Inflammatory macrophage (primary cell): ENCODE measurements at regions not wholly inside any gene's neighbourhood (a gene's known extent, or its start where the extent isn't known, plus 50 kb on each side); places are given as distances from the start of the nearest gene placed in this dataset.
"Not testable (repeated sequence)": the region's sequence is repeated elsewhere in the genome, so short reads cannot be mapped to it uniquely, and the experiment has no call there.

ENCODE experiments used
- DNase-seq, 2 donors: peaks; one replicate each; pipeline ENCODE4 v3.0.0-alpha.2; 2020 to 2022

GRCh38 chr1:242900558-242900957, 354.5 kb downstream of the CEP170 start:
- not testable (repeated sequence) for DNase-seq

GRCh38 chr1:242890192-242890741, 364.8 kb downstream of the CEP170 start:
- no peak for DNase-seq

- DNase-seq, result no peak
These were observed 361.6 kb upstream of the PLD5 start for GRCh38 chr1:242886137-242886536.

- DNase-seq, result not testable (repeated sequence)
These were observed 355.5 kb upstream of the PLD5 start for GRCh38 chr1:242880022-242880421.

GRCh38 chr1:242877743-242878142, 353.2 kb upstream of the PLD5 start:
- no peak for DNase-seq

- no peak for DNase-seq
These were observed 352.7 kb upstream of the PLD5 start for GRCh38 chr1:242877229-242877628.

GRCh38 chr1:242876030-242876429, 351.5 kb upstream of the PLD5 start:
- no peak for DNase-seq

- DNase-seq, result no peak
These were observed 349.2 kb upstream of the PLD5 start for GRCh38 chr1:242873661-242874060.

GRCh38 chr1:242872521-242872920, 348.0 kb upstream of the PLD5 start:
- DNase-seq, result no peak

- no peak for DNase-seq
These were observed 347.1 kb upstream of the PLD5 start for GRCh38 chr1:242871471-242872030.

- no peak for DNase-seq
These were observed 346.5 kb upstream of the PLD5 start for GRCh38 chr1:242870966-242871365.

GRCh38 chr1:242856289-242856688, 331.8 kb upstream of the PLD5 start:
- DNase-seq, result no peak

GRCh38 chr1:242854466-242854865, 330.0 kb upstream of the PLD5 start:
- DNase-seq, result no peak

- DNase-seq, result peak in 1 of 2 donors; percentile 19
These were observed 323.0 kb upstream of the PLD5 start for GRCh38 chr1:242847390-242847993.

- no peak for DNase-seq
These were observed 317.6 kb upstream of the PLD5 start for GRCh38 chr1:242842094-242842493.

GRCh38 chr1:242839101-242839500, 314.6 kb upstream of the PLD5 start:
- DNase-seq, result no peak

- no peak for DNase-seq
These were observed 311.9 kb upstream of the PLD5 start for GRCh38 chr1:242836423-242836822.

- DNase-seq, result no peak
These were observed 304.3 kb upstream of the PLD5 start for GRCh38 chr1:242828828-242829227.

GRCh38 chr1:242828199-242828598, 303.7 kb upstream of the PLD5 start:
- DNase-seq, result no peak

GRCh38 chr1:242827538-242827937, 303.0 kb upstream of the PLD5 start:
- DNase-seq, result no peak

GRCh38 chr1:242826701-242827336, 302.3 kb upstream of the PLD5 start:
- DNase-seq, result no peak

- no peak for DNase-seq
These were observed 299.9 kb upstream of the PLD5 start for GRCh38 chr1:242824435-242824834.

GRCh38 chr1:242813490-242814091, 289.1 kb upstream of the PLD5 start:
- no peak for DNase-seq
